GM12878 (cell line): ENCODE measurements at regions not wholly inside any gene's neighbourhood (a gene's known extent, or its start where the extent isn't known, plus 50 kb on each side); places are given as distances from the start of the nearest gene placed in this dataset.

Experiments used
- ATAC-seq: fragments of 200-7000 bp; cut with Tn5 transposase; 3 replicates; pipeline ENCODE4 v1.9.1; 2020; ENCODE audit warnings: mild to moderate bottlenecking, moderate library complexity
- BruUV-seq: library from RNA; stranded (reverse); fragments of 400-500 nt; replicated peaks from 2 replicates; lab custom pipeline; 2021; lab: Mats Ljungman, UMichigan
- CTCF ChIA-PET: fragments of 300-600 bp; sonication (Branson Sonifier 250); formaldehyde crosslinking; extraction: SDS; loops from one replicate; lab custom pipeline; 2021; ENCODE audit warnings: inconsistent platforms; lab: Yijun Ruan, JAX
- POLR2A ChIA-PET: fragments of 350-600 bp; formaldehyde crosslinking; extraction: SDS; loops from one replicate; lab custom pipeline; 2021; ENCODE audit warnings: inconsistent platforms; lab: Charles Lee
- RAD21 ChIA-PET: fragments of 300-600 bp; sonication (Branson Sonifier 250); formaldehyde crosslinking; loops from one replicate; lab custom pipeline; 2023; ENCODE audit warnings: antibody characterized with exemption; ENCODE audit not compliant: unreplicated experiment; lab: Charles Lee
- SMC1A ChIA-PET: fragments of 300-600 bp; sonication (Branson Sonifier 250); formaldehyde crosslinking; loops from one replicate; lab custom pipeline; 2023; ENCODE audit not compliant: unreplicated experiment, uncharacterized antibody; lab: Charles Lee
- DNase-seq: peaks from one replicate; pipeline ENCODE4 v3.0.0-alpha.2; 2011; ENCODE audit warnings: low read depth, low spot score
- FAIRE-seq: peaks from 3 replicates; lab custom pipeline; 2011; peaks lifted over from hg19 to GRCh38; lab: Jason Lieb, UNC
- H2AFZ ChIP-seq: 2 replicates; pipeline ENCODE4 v1.6.0; 2011; ENCODE audit warnings: low read depth, low read length, control low read depth; ENCODE audit not compliant: control insufficient read depth
- H3K27ac ChIP-seq: 2 replicates; pipeline ENCODE4 v1.5.1; 2011; ENCODE audit warnings: control low read depth; ENCODE audit not compliant: control insufficient read depth, insufficient read depth
- H3K27me3 ChIP-seq, 2 experiments: replicated peaks in 1 of 2; 2 replicates each; pipeline versions ENCODE4 v1.6.0 to v1.6.1; 2011; ENCODE audit warnings: low read length in 1 of 2; ENCODE audit not compliant: control insufficient read depth in 2 of 2, insufficient read depth in 2 of 2
- H3K36me3 ChIP-seq, 2 experiments: 2 replicates each; pipeline ENCODE4 v1.5.1; 2011; ENCODE audit warnings: low read length in 1 of 2; ENCODE audit not compliant: control insufficient read depth in 2 of 2, insufficient read depth in 2 of 2
- H3K4me1 ChIP-seq: 2 replicates; pipeline ENCODE4 v1.6.1; 2011; ENCODE audit warnings: mild to moderate bottlenecking, low read length, moderate library complexity, mixed read lengths; ENCODE audit not compliant: control insufficient read depth, insufficient read depth
- H3K4me2 ChIP-seq: 2 replicates; pipeline ENCODE4 v1.6.0; 2011; ENCODE audit warnings: control low read depth; ENCODE audit not compliant: control insufficient read depth, insufficient read depth
- H3K4me3 ChIP-seq: fragments of 200-600 bp; sonication (generic); 2 replicates; pipeline ENCODE4 v1.5.1; 2016
- H3K79me2 ChIP-seq: 2 replicates; pipeline ENCODE4 v1.6.0; 2011; ENCODE audit warnings: low read length; ENCODE audit not compliant: control insufficient read depth, insufficient read depth
- H3K9ac ChIP-seq: 2 replicates; pipeline ENCODE4 v1.8.0; 2011; ENCODE audit warnings: low read length, control low read depth, mixed read lengths; ENCODE audit not compliant: control insufficient read depth, insufficient read depth
- H3K9me3 ChIP-seq: replicated peaks from 3 replicates; pipeline ENCODE4 v1.5.1; 2011; ENCODE audit warnings: mild to moderate bottlenecking, low read length; ENCODE audit not compliant: control insufficient read depth, insufficient read depth
- H4K20me1 ChIP-seq: 2 replicates; pipeline ENCODE4 v1.6.0; 2011; ENCODE audit not compliant: control insufficient read depth, insufficient read depth
- CEBPB ChIP-seq, 2 experiments: fragments of 150-350 bp in 1 of 2; IDR thresholded peaks; 2 replicates each; pipeline ENCODE4 v1.6.1; 2012 to 2014; ENCODE audit warnings: low read depth in 2 of 2, low read length in 2 of 2, borderline replicate concordance in 1 of 2, inconsistent platforms in 1 of 2
- E2F4 ChIP-seq: IDR thresholded peaks from 2 replicates; pipeline ENCODE4 v1.6.1; 2012; ENCODE audit warnings: low read depth, low read length, improper control_type of control experiment
- ELK1 ChIP-seq: IDR thresholded peaks from 2 replicates; pipeline ENCODE4 v1.6.1; 2012; ENCODE audit warnings: low read depth, low read length, improper control_type of control experiment
- IKZF1 ChIP-seq: fragments of 450-650 bp; conservative IDR thresholded peaks from 2 replicates; pipeline ENCODE4 v1.6.1; 2017; ENCODE audit warnings: antibody characterized with exemption, mild to moderate bottlenecking
- IRF4 ChIP-seq: IDR thresholded peaks from 2 replicates; pipeline ENCODE4 v1.6.1; 2011; ENCODE audit warnings: low read depth, low read length
- LARP7 ChIP-seq: fragments of 450-650 bp; IDR thresholded peaks from 2 replicates; pipeline ENCODE4 v1.6.1; 2017; ENCODE audit warnings: mild to moderate bottlenecking
- NKRF ChIP-seq: fragments of 450-650 bp; conservative IDR thresholded peaks from 2 replicates; pipeline ENCODE4 v1.6.1; 2017; ENCODE audit warnings: mild to moderate bottlenecking, moderate library complexity
- PKNOX1 ChIP-seq: fragments of 450-650 bp; IDR thresholded peaks from 2 replicates; pipeline ENCODE4 v1.6.1; 2016; ENCODE audit warnings: mild to moderate bottlenecking
- RAD51 ChIP-seq: fragments of 450-650 bp; IDR thresholded peaks from 2 replicates; pipeline ENCODE4 v1.6.1; 2016; ENCODE audit warnings: moderate library complexity, mild to moderate bottlenecking, inconsistent platforms
- REST ChIP-seq: IDR thresholded peaks from 2 replicates; pipeline ENCODE4 v1.6.1; 2012; ENCODE audit warnings: mild to moderate bottlenecking, low read depth, low read length
- SIX5 ChIP-seq: IDR thresholded peaks from 2 replicates; pipeline ENCODE4 v1.6.1; 2011; ENCODE audit warnings: mild to moderate bottlenecking, low read depth, low read length, moderate library complexity; ENCODE audit not compliant: severe bottlenecking
- SREBF2 ChIP-seq: IDR thresholded peaks from 2 replicates; pipeline ENCODE4 v1.6.1; 2012; ENCODE audit warnings: mild to moderate bottlenecking, low read length
- STAT3 ChIP-seq: IDR thresholded peaks from 2 replicates; pipeline ENCODE4 v1.6.1; 2011; ENCODE audit warnings: low read depth, low read length, improper control_type of control experiment
- SUZ12 ChIP-seq: fragments of 200-600 bp; sonication (generic); IDR thresholded peaks from one replicate; pipeline ENCODE4 v1.6.1; 2018; ENCODE audit warnings: antibody characterized with exemption, mild to moderate bottlenecking; ENCODE audit not compliant: unreplicated experiment
- TAF1 ChIP-seq: IDR thresholded peaks from 2 replicates; pipeline ENCODE4 v1.6.1; 2011; ENCODE audit warnings: mild to moderate bottlenecking, low read depth, low read length, borderline replicate concordance
- WGBS: methylation state at CpG from one replicate; pipeline ENCODE4 v1.1.6; 2016; ENCODE audit warnings: low lambda C conversion rate; ENCODE audit not compliant: insufficient replicate concordance, insufficient coverage; ENCODE audit errors: missing lambda C conversion rate; 5-methylcytosine and 5-hydroxymethylcytosine counted together
- in situ Hi-C: fragments of 300-500 bp; cut with MboI; formaldehyde crosslinking; loops from 9 replicates; pipeline ENCODE4 v1.14.3; 2018; ENCODE audit warnings: mixed read lengths
- intact Hi-C: fragments of 100-400 bp; cut with micrococcal nuclease; formaldehyde crosslinking; loops from one replicate; pipeline ENCODE4 v1.14.2; 2022; ENCODE audit not compliant: unreplicated experiment

- in situ Hi-C loops (no loop called here), intact Hi-C loops (no loop called here)
- H3K79me2 ChIP-seq = no peaks in the 10 kb centered on the region
- no peak overlapping the region for H3K9ac ChIP-seq
- no TSS peak for BruUV-seq
- CTCF ChIA-PET = no interaction called here
- POLR2A ChIA-PET = no interaction called here
- no peak overlapping the region for H2AFZ ChIP-seq
- no peak overlapping the region for H3K27ac ChIP-seq
- SMC1A ChIA-PET = no interaction called here
- H4K20me1 ChIP-seq = no peaks in the 10 kb centered on the region
- H3K27me3 ChIP-seq = no peaks in the 10 kb centered on the region
- FAIRE-seq = no peak
- DNase-seq = no peak
- no peak for ATAC-seq
- no peaks in the 10 kb centered on the region for H3K36me3 ChIP-seq
- 21% methylated on average over 2 of the region's 2 CpGs for WGBS
- H3K4me3 ChIP-seq = no peak overlapping the region
- no peak overlapping the region for H3K4me2 ChIP-seq
- RAD21 ChIA-PET = interaction anchor here (0.9 kb wide), 1 partner anchor 236 kb away, joined by 3 read pairs; no protein-coding TSS in a partner anchor
- H3K9me3 ChIP-seq = no peaks in the 10 kb centered on the region
- H3K4me1 ChIP-seq = no peaks in the 10 kb centered on the region
- TF ChIP-seq SIX5 (no peak), TAF1 (no peak), E2F4 (no peak), CEBPB (IDR thresholded peaks at IDR 0.05; ENCODE audit: borderline replicate concordance in 1 of 2, low read depth in 2 of 2, low read length in 2 of 2) (no peak), IRF4 (no peak), SUZ12 (no peak), ELK1 (no peak), PKNOX1 (no peak), REST (no peak), STAT3 (no peak), IKZF1 (no peak), NKRF (no peak), RAD51 (no peak), LARP7 (no peak), SREBF2 (no peak)
Observed at GRCh38 chr2:163799807-163800206, 64.0 kb upstream of the FIGN start.
